ENCODE measurements at regions not wholly inside any gene's neighbourhood (a gene's known extent, or its start where the extent isn't known, plus 50 kb on each side); places are given as distances from the start of the nearest gene placed in this dataset.
"Not testable (repeated sequence)": the region's sequence is repeated elsewhere in the genome, so short reads cannot be mapped to it uniquely, and the experiment has no call there.

DNA sequence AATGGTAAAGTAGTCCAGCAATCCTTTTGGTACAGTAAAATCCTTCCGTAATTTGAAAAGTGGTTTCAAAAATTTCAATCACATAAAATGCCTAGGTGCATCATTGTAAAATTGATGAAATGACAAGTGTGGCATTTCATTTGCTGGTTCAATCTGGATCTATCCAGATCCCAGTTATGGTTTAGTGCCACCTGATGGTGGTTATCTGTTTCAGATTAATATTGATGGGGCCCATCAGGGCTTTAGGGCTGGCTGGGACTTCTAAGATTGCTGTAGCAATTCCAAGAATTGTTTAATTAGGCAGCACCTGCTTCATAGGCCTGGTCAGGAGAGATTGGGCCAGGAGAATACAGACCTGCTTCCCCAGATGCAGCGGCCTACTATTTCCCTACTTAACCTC, 55.5 kb upstream of the PIK3C3 start:
- no peak for DNase-seq
- in situ Hi-C loops (cut with MboI; ENCODE audit: low pct_unique_long_range_greater_than_20kb, low sequenced_read_pairs), result no loop called here

DNA sequence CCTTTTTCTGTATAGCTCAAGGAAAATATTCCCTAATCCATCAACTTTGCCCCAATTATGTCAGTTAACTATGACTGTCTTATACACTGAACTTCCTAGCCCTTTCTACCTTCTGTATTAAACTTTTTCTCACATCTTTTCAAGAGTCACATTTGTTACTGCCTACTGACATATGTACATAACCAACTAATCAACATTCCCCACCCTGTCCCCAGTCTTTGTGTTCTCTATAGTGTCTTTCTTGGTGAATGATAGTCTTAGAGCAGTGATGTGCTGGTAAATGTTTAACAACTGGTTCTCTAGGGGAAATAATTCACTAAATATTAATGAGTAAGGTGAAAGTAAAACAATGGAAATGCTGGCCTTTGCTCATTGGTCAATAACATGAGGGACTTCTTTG, 61.6 kb upstream of the PIK3C3 start:
- DNase-seq, result no peak
- in situ Hi-C loops (cut with MboI; ENCODE audit: low pct_unique_long_range_greater_than_20kb, low sequenced_read_pairs), result no loop called here

GRCh38 chr18:41887100-41887499, 67.9 kb upstream of the PIK3C3 start:
- in situ Hi-C loops (cut with MboI; ENCODE audit: low pct_unique_long_range_greater_than_20kb, low sequenced_read_pairs), result no loop called here
- no peak for DNase-seq

DNA sequence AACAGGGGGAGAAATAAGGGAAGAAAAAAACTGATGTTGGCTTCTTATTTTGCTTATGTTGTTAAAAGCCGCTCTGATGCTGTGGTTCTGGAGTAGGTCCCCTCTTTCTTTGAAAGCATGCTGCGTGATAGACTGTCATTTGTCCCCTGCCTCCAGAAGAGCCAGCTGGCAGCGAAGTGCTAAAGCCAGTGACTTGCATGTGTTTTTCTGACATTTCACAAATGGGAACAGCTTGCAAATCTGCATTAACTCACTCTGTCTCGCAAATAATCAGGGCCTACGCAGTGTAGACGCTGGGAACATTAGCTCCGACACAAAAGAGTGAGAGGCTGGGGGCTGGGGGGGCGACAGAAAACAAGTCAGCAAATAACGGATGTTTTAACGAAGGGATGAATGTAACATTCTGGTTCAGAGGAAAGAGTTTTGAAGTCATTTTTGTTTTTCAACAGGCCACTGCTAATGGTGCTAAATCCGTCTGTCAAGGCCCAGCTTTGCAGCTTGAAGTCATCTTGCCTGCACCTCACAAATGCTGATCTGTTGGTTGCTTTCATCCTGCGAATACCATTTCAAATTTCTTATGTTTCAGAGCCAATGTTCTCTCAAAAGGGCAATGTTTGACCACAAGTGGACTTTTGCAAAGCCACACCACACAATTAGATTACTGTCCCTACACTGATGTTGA, 68.8 kb upstream of the PIK3C3 start:
- in situ Hi-C loops (cut with MboI; ENCODE audit: low pct_unique_long_range_greater_than_20kb, low sequenced_read_pairs), result no loop called here
- no peak for DNase-seq

GRCh38 chr18:41881285-41881684, 73.7 kb upstream of the PIK3C3 start:
- in situ Hi-C loops (cut with MboI; ENCODE audit: low pct_unique_long_range_greater_than_20kb, low sequenced_read_pairs), result no loop called here
- DNase-seq, result no peak

- DNase-seq, result no peak
- in situ Hi-C loops (cut with MboI; ENCODE audit: low pct_unique_long_range_greater_than_20kb, low sequenced_read_pairs), result no loop called here
Observed at GRCh38 chr18:41879256-41879655, 75.8 kb upstream of the PIK3C3 start.

DNA sequence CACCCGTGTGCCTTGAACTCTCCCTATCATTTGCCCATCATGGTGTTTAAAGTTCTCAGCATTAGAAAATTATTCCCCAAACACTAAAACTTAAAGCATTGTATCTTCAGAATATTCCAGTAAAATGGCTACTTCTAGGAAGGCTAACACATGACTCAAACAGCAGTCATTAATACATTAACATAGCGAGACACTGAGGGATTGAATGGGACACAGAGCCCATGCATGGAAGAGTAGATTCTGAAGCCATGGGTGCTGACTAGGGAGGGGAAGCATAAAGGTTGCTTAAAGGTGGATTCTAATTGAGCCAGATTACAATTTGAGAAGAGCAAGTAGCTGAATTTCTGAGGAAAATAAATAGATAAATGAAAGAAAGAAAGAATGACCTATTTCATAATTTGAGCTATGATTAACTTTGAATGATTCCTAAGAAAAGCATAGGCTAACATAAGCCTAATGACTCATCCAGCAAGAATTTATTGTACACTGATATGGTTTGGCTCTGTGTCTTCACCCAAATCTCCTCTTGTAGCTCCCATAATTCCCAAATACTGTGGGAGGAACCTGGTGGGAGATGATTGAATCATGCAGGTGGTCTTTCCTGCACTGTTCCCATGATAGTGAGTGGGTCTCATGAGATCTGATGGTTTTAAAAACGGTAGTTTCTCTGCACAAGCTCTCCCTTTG, 79.8 kb upstream of the PIK3C3 start:
- no peak for DNase-seq

GRCh38 chr18:41873730-41874129, 81.3 kb upstream of the PIK3C3 start:
- DNase-seq, result no peak
- in situ Hi-C loops (cut with MboI; ENCODE audit: low pct_unique_long_range_greater_than_20kb, low sequenced_read_pairs), result no loop called here

More for the DNA sequence above, 79.8 kb upstream of the PIK3C3 start:
- in situ Hi-C loops (cut with MboI; ENCODE audit: low pct_unique_long_range_greater_than_20kb, low sequenced_read_pairs), result no loop called here

GRCh38 chr18:41872206-41872605, 82.8 kb upstream of the PIK3C3 start:
- in situ Hi-C loops (cut with MboI; ENCODE audit: low pct_unique_long_range_greater_than_20kb, low sequenced_read_pairs), result no loop called here
- DNase-seq, result no peak

DNA sequence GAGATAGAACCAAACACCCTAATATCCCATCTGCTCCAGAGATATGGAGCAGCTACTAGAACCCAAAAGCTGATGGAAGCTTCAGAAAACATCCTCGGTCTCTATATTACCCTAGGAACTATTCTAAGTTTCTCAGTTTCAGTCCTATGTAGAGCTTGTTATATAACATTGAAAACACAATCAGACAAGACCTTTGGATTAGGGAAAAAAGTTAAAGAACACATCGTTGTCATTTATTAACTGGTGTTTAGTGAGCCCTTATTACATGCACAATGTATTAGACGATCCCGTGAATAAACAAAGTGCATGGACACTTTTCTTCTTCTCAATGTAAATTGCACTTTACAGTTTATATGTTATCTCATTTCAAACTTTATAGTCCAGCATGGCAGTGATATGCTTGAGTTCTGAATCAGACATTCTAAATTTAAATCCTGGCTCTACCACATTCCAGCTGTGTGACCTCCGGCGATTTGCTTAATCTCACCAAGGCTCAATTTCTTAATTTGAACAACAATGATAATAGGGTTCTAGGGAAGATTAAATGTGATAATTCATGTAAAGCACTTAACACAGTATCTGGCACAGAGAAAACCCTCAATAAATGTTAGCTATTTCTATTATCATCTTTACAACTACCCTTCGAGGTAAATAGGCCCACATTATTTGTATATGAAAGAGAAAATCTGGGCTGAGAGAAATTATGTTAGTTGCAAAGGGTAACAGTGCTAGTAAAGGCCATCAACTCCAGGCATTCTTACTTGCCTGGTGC, 83.6 kb upstream of the PIK3C3 start:
- in situ Hi-C loops (cut with MboI; ENCODE audit: low pct_unique_long_range_greater_than_20kb, low sequenced_read_pairs), result no loop called here
- no peak for DNase-seq

GRCh38 chr18:41870817-41871216, 84.2 kb upstream of the PIK3C3 start:
- in situ Hi-C loops (cut with MboI; ENCODE audit: low pct_unique_long_range_greater_than_20kb, low sequenced_read_pairs), result no loop called here
- no peak for DNase-seq

- no peak for DNase-seq
- in situ Hi-C loops (cut with MboI; ENCODE audit: low pct_unique_long_range_greater_than_20kb, low sequenced_read_pairs), result no loop called here
Observed at GRCh38 chr18:41870191-41870590, 84.8 kb upstream of the PIK3C3 start.

- DNase-seq; in situ Hi-C loops (cut with MboI; ENCODE audit: low pct_unique_long_range_greater_than_20kb, low sequenced_read_pairs): not testable (repeated sequence)
Observed at GRCh38 chr18:41865796-41866195, 89.2 kb upstream of the PIK3C3 start.

DNA sequence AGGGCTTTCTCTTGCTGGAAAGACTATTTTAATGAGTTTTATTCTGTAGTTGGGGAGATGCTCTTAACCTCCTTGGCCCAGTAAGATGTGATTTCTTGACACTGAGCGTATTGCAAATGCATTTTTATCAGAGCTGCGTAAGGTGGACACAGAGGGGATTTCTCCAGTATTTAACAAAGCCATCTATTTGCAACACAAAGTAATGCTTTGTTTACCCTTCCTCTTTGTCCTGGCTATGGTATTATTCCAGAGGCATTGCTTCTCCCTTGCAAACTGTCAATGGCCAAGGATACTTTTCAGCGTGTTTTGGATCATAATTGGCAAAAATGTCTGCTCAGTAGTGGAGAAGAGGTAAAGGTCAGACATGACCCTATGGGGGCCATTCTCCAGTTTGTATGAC, 90.8 kb upstream of the PIK3C3 start:
- in situ Hi-C loops (cut with MboI; ENCODE audit: low pct_unique_long_range_greater_than_20kb, low sequenced_read_pairs), result no loop called here
- DNase-seq, result no peak

DNA sequence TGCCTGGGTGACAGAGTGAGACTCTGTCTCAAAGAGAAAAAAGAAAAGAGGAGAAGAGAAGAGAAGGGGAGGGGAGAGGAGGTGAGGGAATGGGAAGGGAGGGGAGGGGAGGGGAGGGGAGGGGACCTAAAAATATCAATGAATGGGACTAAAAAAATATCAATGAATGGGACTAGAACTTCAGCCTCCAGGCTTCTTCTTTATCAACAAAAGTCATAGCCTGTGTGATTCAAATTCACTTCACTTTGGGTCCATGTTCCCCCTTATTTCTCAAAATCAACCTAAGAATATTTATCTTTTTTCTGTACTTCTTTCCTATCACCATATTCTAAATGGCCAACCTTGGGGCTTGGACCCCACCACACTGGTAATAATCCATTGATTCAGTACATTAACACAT, 92.1 kb upstream of the PIK3C3 start:
- in situ Hi-C loops (cut with MboI; ENCODE audit: low pct_unique_long_range_greater_than_20kb, low sequenced_read_pairs), result no loop called here
- DNase-seq, result no peak

DNA sequence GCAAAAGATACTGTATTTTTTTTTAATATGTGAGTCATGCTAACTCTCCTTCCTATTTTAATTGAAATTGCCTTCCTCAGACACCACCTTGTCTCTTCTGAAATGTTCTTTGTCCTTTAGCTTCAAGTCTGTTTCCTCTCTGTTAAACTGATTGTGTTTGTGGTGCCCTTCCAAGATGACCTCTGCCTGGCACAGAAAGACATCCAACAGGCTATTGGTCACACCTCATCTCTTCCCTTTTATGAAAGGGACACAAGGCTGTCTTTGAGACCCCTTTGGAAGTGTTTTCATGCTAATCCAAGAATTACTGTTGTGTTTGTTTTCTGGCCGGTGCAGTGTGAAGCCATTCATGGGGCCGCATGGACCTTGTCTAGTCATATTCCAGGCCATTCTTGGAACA, 94.0 kb upstream of the PIK3C3 start:
- no peak for DNase-seq
- in situ Hi-C loops (cut with MboI; ENCODE audit: low pct_unique_long_range_greater_than_20kb, low sequenced_read_pairs), result no loop called here

- no peak for DNase-seq
- in situ Hi-C loops (cut with MboI; ENCODE audit: low pct_unique_long_range_greater_than_20kb, low sequenced_read_pairs), result no loop called here
Observed at GRCh38 chr18:41858761-41859555, 96.1 kb upstream of the PIK3C3 start.

- in situ Hi-C loops (cut with MboI; ENCODE audit: low pct_unique_long_range_greater_than_20kb, low sequenced_read_pairs), result no loop called here
- no peak for DNase-seq
Observed at GRCh38 chr18:41853280-41853679, 101.8 kb upstream of the PIK3C3 start.

DNA sequence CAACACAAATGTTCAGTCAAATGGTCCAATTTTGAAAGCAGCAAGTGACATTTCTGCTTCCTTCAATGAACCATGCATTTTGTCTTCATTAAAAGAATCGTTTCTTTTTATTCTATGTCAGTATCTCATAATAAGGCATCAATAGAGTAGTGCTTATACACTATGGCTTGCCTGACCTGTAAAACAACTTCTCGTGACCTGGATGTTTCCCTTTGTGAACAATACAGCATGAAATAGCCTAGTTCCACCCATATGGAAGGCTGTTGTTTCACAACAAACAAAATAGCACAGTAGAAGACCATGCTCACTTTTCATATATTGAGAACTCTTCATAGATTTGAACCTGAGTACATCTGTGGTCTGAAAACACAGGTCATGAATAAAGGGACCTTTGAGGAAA, 104.3 kb upstream of the PIK3C3 start:
- in situ Hi-C loops (cut with MboI; ENCODE audit: low pct_unique_long_range_greater_than_20kb, low sequenced_read_pairs), result no loop called here
- DNase-seq, result no peak

DNA sequence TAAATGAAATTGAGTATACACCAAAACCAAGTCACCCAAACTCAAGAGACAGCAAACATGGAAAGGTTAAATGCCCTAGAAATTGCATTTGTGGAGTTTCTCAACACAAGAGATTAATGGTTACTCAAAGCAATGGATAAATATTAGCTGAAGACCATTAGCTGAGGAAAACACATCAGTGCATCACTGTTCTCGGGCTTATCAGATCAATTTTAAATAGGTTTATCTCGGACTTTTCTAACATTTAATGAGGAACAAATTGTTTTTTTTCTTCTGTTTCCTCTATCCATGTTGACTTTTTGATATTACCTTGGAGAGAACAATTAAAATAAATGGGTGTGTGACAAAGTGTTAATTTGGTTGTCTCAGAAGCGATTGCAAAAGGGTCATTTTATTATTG, 105.4 kb upstream of the PIK3C3 start:
- in situ Hi-C loops (cut with MboI; ENCODE audit: low pct_unique_long_range_greater_than_20kb, low sequenced_read_pairs), result no loop called here
- no peak for DNase-seq
